NT2/D1 (cell line): ENCODE measurements at regions not wholly inside any gene's neighbourhood (a gene's known extent, or its start where the extent isn't known, plus 50 kb on each side); places are given as distances from the start of the nearest gene placed in this dataset.

ENCODE experiments used
- SUZ12 ChIP-seq: IDR thresholded peaks from 2 replicates; pipeline ENCODE4 v1.6.1; 2011; ENCODE audit not compliant: insufficient read length, insufficient read depth; ENCODE audit errors: extremely low read depth
- ZNF274 ChIP-seq: IDR thresholded peaks from 2 replicates; pipeline ENCODE4 v1.6.1; 2011; ENCODE audit warnings: mild to moderate bottlenecking, low read depth, low read length

DNA sequence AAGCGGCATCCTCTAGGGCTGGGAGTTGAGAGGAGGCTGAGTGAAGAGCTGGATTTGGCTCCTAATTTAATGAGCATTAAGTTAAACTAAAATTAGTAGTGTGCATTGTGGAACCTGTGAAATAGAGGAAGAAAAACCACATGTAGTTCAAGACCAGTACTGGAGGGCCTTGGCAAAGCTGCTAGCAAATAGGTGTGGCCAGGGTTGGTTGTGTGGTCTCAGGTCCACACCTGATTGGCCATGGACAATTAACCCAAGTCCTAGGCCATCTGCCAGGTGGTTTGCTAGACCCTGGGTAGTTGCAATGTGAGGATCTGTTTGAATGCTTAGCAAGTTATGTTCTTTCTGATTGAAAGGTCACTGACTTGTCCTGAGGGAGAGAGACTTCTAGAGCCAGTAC, 275.5 kb downstream of the PDCD6IP start:
- TF ChIP-seq SUZ12, result no peak
- TF ChIP-seq ZNF274, result no peak
